ENCODE measurements at regions not wholly inside any gene's neighbourhood (a gene's known extent, or its start where the extent isn't known, plus 50 kb on each side); places are given as distances from the start of the nearest gene placed in this dataset.

- intact Hi-C loops (cut with micrococcal nuclease): no loop called here
- Histone ChIP-seq H3K79me2 (ENCODE audit: control insufficient read depth, insufficient read depth, low read length) (no peaks in the 10 kb centered on the region), H4K20me1 (ENCODE audit: control insufficient read depth, insufficient read depth, low read length, poor library complexity, severe bottlenecking) (no peaks in the 10 kb centered on the region), H3K4me3 (ENCODE audit: control extremely low read depth in 1 of 5, extremely low read depth in 1 of 5, insufficient read depth in 1 of 5, low read depth in 2 of 5, low read length in 4 of 5) (no peak overlapping the region), H3K4me2 (replicated peaks; ENCODE audit: low read depth, low read length, poor library complexity, severe bottlenecking) (no peak overlapping the region), H2AFZ (ENCODE audit: insufficient read depth, low read depth, low read length, poor library complexity, severe bottlenecking) (no peak overlapping the region), H3K4me1 (ENCODE audit: control insufficient read depth in 2 of 2, insufficient read depth in 2 of 2, low read length in 2 of 2) (no peaks in the 10 kb centered on the region), H3K36me3 (replicated peaks in 1 of 2; ENCODE audit: control extremely low read depth in 1 of 2, control insufficient read depth in 1 of 2, extremely low read depth in 1 of 2, insufficient read depth in 2 of 2, low read length in 1 of 2) (no peaks in the 10 kb centered on the region), H3K27me3 (replicated peaks in 1 of 4; ENCODE audit: control extremely low read depth in 1 of 4, control insufficient read depth in 3 of 4, insufficient read depth in 4 of 4, low read length in 3 of 4) (no peaks in the 10 kb centered on the region), H3K27ac (ENCODE audit: low read length in 2 of 2) (no peak overlapping the region), H3K9ac (ENCODE audit: low read length) (no peak overlapping the region), H3K9me3 (ENCODE audit: control extremely low read depth in 1 of 3, control insufficient read depth in 2 of 3, insufficient read depth in 1 of 3, low read length in 2 of 3) (no peaks in the 10 kb centered on the region)
- H3K4me3 Mint-ChIP-seq: no peak overlapping the region
- no peak for ATAC-seq (ENCODE audit: low read depth)
- no peaks in the 10 kb centered on the region for H3K27me3 Mint-ChIP-seq
- H3K27ac Mint-ChIP-seq: no peak overlapping the region
- H3K4me1 Mint-ChIP-seq: no peaks in the 10 kb centered on the region
- ChIA-PET CTCF (no interaction called here), POLR2A (no interaction called here)
- no CpG with 5 or more reads among the region's 1 CpG for WGBS (ENCODE audit: insufficient coverage)
- DNase-seq: no peak
- no peaks in the 10 kb centered on the region for H3K9me3 Mint-ChIP-seq (ENCODE audit: insufficient read depth)
- TF ChIP-seq, protein P1, sequence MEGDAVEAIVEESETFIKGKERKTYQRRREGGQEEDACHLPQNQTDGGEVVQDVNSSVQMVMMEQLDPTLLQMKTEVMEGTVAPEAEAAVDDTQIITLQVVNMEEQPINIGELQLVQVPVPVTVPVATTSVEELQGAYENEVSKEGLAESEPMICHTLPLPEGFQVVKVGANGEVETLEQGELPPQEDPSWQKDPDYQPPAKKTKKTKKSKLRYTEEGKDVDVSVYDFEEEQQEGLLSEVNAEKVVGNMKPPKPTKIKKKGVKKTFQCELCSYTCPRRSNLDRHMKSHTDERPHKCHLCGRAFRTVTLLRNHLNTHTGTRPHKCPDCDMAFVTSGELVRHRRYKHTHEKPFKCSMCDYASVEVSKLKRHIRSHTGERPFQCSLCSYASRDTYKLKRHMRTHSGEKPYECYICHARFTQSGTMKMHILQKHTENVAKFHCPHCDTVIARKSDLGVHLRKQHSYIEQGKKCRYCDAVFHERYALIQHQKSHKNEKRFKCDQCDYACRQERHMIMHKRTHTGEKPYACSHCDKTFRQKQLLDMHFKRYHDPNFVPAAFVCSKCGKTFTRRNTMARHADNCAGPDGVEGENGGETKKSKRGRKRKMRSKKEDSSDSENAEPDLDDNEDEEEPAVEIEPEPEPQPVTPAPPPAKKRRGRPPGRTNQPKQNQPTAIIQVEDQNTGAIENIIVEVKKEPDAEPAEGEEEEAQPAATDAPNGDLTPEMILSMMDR (IDR thresholded peaks at IDR 0.05): no peak
- TF ChIP-seq EZH2 (IDR thresholded peaks at IDR 0.05; ENCODE audit: borderline replicate concordance, insufficient read depth, low read depth, low read length, poor library complexity, severe bottlenecking): no peak
These were observed 540.4 kb upstream of the MGAT4C start for GRCh38 chr12:86796550-86796949.

DNA sequence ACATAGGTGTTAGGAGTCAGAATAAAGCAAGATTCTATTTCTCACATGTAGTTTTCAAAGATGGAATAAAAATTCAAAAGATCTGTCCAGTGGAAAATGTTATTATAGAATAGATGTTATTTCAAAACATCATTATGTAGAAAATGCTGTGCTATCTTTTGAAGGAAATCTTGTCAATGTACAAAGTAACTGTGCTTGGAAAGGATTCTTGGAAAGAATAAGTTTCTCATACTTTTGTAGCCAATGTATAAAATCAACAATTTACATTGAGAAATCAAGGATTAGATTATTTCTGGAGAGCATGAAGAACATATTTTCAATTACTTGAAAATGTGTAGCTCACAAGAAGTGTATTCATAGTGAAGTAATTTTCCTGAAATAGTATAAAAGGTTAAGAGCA, 532.5 kb upstream of the MGAT4C start:
- intact Hi-C loops (cut with micrococcal nuclease): no loop called here
- Histone ChIP-seq H3K9ac (ENCODE audit: low read length) (no peak overlapping the region), H3K9me3 (ENCODE audit: control extremely low read depth in 1 of 3, control insufficient read depth in 2 of 3, insufficient read depth in 1 of 3, low read length in 2 of 3) (no peaks in the 10 kb centered on the region), H3K36me3 (replicated peaks in 1 of 2; ENCODE audit: control extremely low read depth in 1 of 2, control insufficient read depth in 1 of 2, extremely low read depth in 1 of 2, insufficient read depth in 2 of 2, low read length in 1 of 2) (no peaks in the 10 kb centered on the region), H3K4me1 (ENCODE audit: control insufficient read depth in 2 of 2, insufficient read depth in 2 of 2, low read length in 2 of 2) (no peaks in the 10 kb centered on the region), H4K20me1 (ENCODE audit: control insufficient read depth, insufficient read depth, low read length, poor library complexity, severe bottlenecking) (no peaks in the 10 kb centered on the region), H3K27me3 (replicated peaks in 1 of 4; ENCODE audit: control extremely low read depth in 1 of 4, control insufficient read depth in 3 of 4, insufficient read depth in 4 of 4, low read length in 3 of 4) (no peaks in the 10 kb centered on the region), H3K79me2 (ENCODE audit: control insufficient read depth, insufficient read depth, low read length) (no peaks in the 10 kb centered on the region), H3K4me2 (replicated peaks; ENCODE audit: low read depth, low read length, poor library complexity, severe bottlenecking) (no peak overlapping the region), H3K4me3 (ENCODE audit: control extremely low read depth in 1 of 5, extremely low read depth in 1 of 5, insufficient read depth in 1 of 5, low read depth in 2 of 5, low read length in 4 of 5) (no peak overlapping the region), H2AFZ (ENCODE audit: insufficient read depth, low read depth, low read length, poor library complexity, severe bottlenecking) (no peak overlapping the region), H3K27ac (ENCODE audit: low read length in 2 of 2) (no peak overlapping the region)
- ATAC-seq (ENCODE audit: low read depth) (no peak), DNase-seq (no peak)
- ChIA-PET POLR2A (no interaction called here), CTCF (no interaction called here)
- TF ChIP-seq, protein P1 (IDR thresholded peaks at IDR 0.05): no peak
- TF ChIP-seq EZH2 (IDR thresholded peaks at IDR 0.05; ENCODE audit: borderline replicate concordance, insufficient read depth, low read depth, low read length, poor library complexity, severe bottlenecking): no peak
- H3K4me3 Mint-ChIP-seq: no peak overlapping the region
- no peaks in the 10 kb centered on the region for H3K4me1 Mint-ChIP-seq
- H3K27ac Mint-ChIP-seq: no peak overlapping the region
- no peaks in the 10 kb centered on the region for H3K27me3 Mint-ChIP-seq
- no peaks in the 10 kb centered on the region for H3K9me3 Mint-ChIP-seq (ENCODE audit: insufficient read depth)

Data from B cell (primary cell).